ENCODE measurements at regions not wholly inside any gene's neighbourhood (a gene's known extent, or its start where the extent isn't known, plus 50 kb on each side); places are given as distances from the start of the nearest gene placed in this dataset.

DNA sequence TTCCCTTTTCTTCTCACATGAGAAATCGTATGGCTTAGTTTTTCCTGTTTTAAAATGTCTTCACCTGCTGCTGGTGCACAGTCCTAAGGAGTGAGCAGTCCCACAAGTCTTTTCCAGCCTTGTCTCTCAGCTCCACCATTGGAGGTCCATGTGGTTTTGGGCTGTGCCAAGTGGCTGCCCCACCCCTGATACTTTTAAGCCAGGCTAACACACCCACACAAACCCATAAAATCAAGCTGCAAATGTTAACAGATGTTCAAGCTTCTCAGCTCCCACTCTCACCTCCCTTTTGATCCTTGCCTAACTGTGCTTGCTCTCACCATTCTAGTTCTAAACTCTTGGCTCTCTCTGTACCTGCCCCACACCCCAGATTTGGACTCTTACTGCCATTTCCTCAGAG is 74.5 kb upstream of the COL24A1 start:
- ATAC-seq (no peak), DNase-seq (no peak)
- CTCF ChIA-PET: no interaction called here
- Histone ChIP-seq H3F3A (ENCODE audit: low read length, unreplicated experiment) (no peaks in the 10 kb centered on the region), H3K4me1 (ENCODE audit: insufficient read depth, low read length) (no peaks in the 10 kb centered on the region), H3K4me3 (ENCODE audit: low read length) (no peak overlapping the region), H3K27me3 (ENCODE audit: low read length) (peaks cover 24% of the 10 kb centered on the region), H2AFZ (ENCODE audit: low read length) (no peak overlapping the region), H3K9ac (ENCODE audit: low read length) (no peak overlapping the region), H3K4me2 (ENCODE audit: low read length) (no peak overlapping the region), H3K9me3 (ENCODE audit: low read length) (no peaks in the 10 kb centered on the region), H3K36me3 (ENCODE audit: low read depth, low read length) (no peaks in the 10 kb centered on the region), H4K20me1 (ENCODE audit: low read length) (no peaks in the 10 kb centered on the region), H3K79me2 (ENCODE audit: low read length) (no peaks in the 10 kb centered on the region), H3K27ac (ENCODE audit: low read length) (no peak overlapping the region), H3K9me2 (replicated peaks; ENCODE audit: low read length) (no peaks in the 10 kb centered on the region)
- POLR2A ChIA-PET (ENCODE audit: unreplicated experiment): no interaction called here
- BruUV-seq (replicated peaks): no TSS peak
- TF ChIP-seq, protein P1, sequence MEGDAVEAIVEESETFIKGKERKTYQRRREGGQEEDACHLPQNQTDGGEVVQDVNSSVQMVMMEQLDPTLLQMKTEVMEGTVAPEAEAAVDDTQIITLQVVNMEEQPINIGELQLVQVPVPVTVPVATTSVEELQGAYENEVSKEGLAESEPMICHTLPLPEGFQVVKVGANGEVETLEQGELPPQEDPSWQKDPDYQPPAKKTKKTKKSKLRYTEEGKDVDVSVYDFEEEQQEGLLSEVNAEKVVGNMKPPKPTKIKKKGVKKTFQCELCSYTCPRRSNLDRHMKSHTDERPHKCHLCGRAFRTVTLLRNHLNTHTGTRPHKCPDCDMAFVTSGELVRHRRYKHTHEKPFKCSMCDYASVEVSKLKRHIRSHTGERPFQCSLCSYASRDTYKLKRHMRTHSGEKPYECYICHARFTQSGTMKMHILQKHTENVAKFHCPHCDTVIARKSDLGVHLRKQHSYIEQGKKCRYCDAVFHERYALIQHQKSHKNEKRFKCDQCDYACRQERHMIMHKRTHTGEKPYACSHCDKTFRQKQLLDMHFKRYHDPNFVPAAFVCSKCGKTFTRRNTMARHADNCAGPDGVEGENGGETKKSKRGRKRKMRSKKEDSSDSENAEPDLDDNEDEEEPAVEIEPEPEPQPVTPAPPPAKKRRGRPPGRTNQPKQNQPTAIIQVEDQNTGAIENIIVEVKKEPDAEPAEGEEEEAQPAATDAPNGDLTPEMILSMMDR (conservative IDR thresholded peaks at IDR 0.05; ENCODE audit: low read depth, low read length): no peak
- TF ChIP-seq EZH2phosphoT487 (IDR thresholded peaks at IDR 0.05; ENCODE audit: borderline replicate concordance, low read length) (no peak), EZH2 (IDR thresholded peaks at IDR 0.05; ENCODE audit: low read length, unreplicated experiment) (no peak)
- intact Hi-C loops (cut with micrococcal nuclease): no loop called here

DNA sequence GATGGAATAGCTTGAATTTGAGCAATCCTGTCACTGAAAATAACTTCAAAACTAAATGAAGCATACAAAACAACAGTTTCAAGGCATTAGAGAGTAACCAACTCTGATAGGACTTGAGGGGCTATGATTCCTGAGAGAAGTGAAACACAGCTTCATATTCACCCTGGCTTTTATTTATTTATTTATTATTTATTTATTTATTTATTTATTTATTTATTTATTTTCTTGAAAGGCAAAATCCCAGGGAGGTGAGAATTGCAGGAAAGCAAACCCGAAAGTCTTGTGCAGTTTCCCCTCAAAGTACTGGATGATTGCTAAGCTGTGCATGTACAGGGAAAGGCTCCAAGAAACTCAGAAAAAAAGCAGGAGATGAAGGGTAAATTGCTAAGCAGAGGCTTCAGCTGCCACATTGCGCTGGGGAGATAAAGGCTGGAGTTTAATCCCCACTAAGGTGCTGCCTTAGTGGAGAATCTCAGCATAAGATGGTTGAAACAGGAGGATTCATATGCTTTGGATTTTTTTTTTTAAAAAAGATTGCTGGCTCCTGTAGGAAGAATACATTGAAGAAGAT is 72.9 kb upstream of the COL24A1 start:
- Histone ChIP-seq H3K9ac (ENCODE audit: low read length) (no peak overlapping the region), H2AFZ (ENCODE audit: low read length) (no peak overlapping the region), H3K4me2 (ENCODE audit: low read length) (no peak overlapping the region), H3K9me2 (replicated peaks; ENCODE audit: low read length) (no peaks in the 10 kb centered on the region), H3K9me3 (ENCODE audit: low read length) (no peaks in the 10 kb centered on the region), H3K27me3 (ENCODE audit: low read length) (peaks cover 40% of the 10 kb centered on the region), H3F3A (ENCODE audit: low read length, unreplicated experiment) (no peaks in the 10 kb centered on the region), H4K20me1 (ENCODE audit: low read length) (no peaks in the 10 kb centered on the region), H3K4me1 (ENCODE audit: insufficient read depth, low read length) (no peaks in the 10 kb centered on the region), H3K36me3 (ENCODE audit: low read depth, low read length) (no peaks in the 10 kb centered on the region), H3K4me3 (ENCODE audit: low read length) (no peak overlapping the region), H3K27ac (ENCODE audit: low read length) (no peak overlapping the region), H3K79me2 (ENCODE audit: low read length) (no peaks in the 10 kb centered on the region)
- TF ChIP-seq, protein P1 (conservative IDR thresholded peaks at IDR 0.05; ENCODE audit: low read depth, low read length): no peak
- no peak for TF ChIP-seq EZH2phosphoT487 (IDR thresholded peaks at IDR 0.05; ENCODE audit: borderline replicate concordance, low read length)
- no peak for TF ChIP-seq EZH2 (IDR thresholded peaks at IDR 0.05; ENCODE audit: low read length, unreplicated experiment)
- no TSS peak for BruUV-seq (replicated peaks)
- CTCF ChIA-PET: no interaction called here
- POLR2A ChIA-PET (ENCODE audit: unreplicated experiment): no interaction called here
- intact Hi-C loops (cut with micrococcal nuclease): no loop called here
- DNase-seq (no peak), ATAC-seq (no peak)

DNA sequence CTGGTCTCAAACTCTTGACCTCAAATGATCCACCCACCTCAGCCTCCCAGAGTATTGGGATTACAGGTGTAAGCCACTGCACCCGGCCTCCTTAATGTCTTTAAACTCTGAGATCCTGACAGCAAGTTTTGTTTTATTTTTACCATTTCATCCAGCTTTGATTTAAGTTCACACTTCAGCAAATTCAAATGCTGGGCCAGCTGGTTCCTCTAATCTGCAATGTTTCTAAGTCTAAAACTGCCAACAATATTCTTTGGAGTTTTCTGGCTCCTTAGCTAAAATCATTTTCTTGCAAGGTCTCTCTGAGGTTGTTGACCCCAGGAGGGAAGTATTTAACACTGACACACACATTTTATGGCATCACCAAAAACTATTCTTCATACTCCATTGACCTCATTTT is 72.0 kb upstream of the COL24A1 start:
- ATAC-seq (no peak), DNase-seq (no peak)
- Histone ChIP-seq H3F3A (ENCODE audit: low read length, unreplicated experiment) (no peaks in the 10 kb centered on the region), H2AFZ (ENCODE audit: low read length) (no peak overlapping the region), H3K79me2 (ENCODE audit: low read length) (no peaks in the 10 kb centered on the region), H3K9ac (ENCODE audit: low read length) (no peak overlapping the region), H3K9me2 (replicated peaks; ENCODE audit: low read length) (no peaks in the 10 kb centered on the region), H3K4me1 (ENCODE audit: insufficient read depth, low read length) (no peaks in the 10 kb centered on the region), H3K36me3 (ENCODE audit: low read depth, low read length) (no peaks in the 10 kb centered on the region), H3K4me2 (ENCODE audit: low read length) (no peak overlapping the region), H3K27ac (ENCODE audit: low read length) (no peak overlapping the region), H3K9me3 (ENCODE audit: low read length) (no peaks in the 10 kb centered on the region), H4K20me1 (ENCODE audit: low read length) (no peaks in the 10 kb centered on the region), H3K27me3 (ENCODE audit: low read length) (peaks cover 45% of the 10 kb centered on the region), H3K4me3 (ENCODE audit: low read length) (no peak overlapping the region)
- TF ChIP-seq EZH2phosphoT487 (IDR thresholded peaks at IDR 0.05; ENCODE audit: borderline replicate concordance, low read length): no peak
- TF ChIP-seq, protein P1 (conservative IDR thresholded peaks at IDR 0.05; ENCODE audit: low read depth, low read length): no peak
- no peak for TF ChIP-seq EZH2 (IDR thresholded peaks at IDR 0.05; ENCODE audit: low read length, unreplicated experiment)
- no TSS peak for BruUV-seq (replicated peaks)
- POLR2A ChIA-PET (ENCODE audit: unreplicated experiment): interaction anchor here (0.7 kb wide), 1 partner anchor 31 kb away, joined by 3 read pairs; no protein-coding TSS in a partner anchor
- intact Hi-C loops (cut with micrococcal nuclease): no loop called here
- CTCF ChIA-PET: no interaction called here
